AG10803 (cell line): ENCODE measurements at regions not wholly inside any gene's neighbourhood (a gene's known extent, or its start where the extent isn't known, plus 50 kb on each side); places are given as distances from the start of the nearest gene placed in this dataset.

Experiments
- DNase-seq: peaks from one replicate; pipeline ENCODE4 v3.0.0; 2010; ENCODE audit warnings: low read depth
- H3K4me3 ChIP-seq: 2 replicates; pipeline ENCODE4 v1.5.1; 2011; ENCODE audit warnings: mild to moderate bottlenecking, low read length, control low read depth
- CTCF ChIP-seq: conservative IDR thresholded peaks from 2 replicates; pipeline ENCODE4 v1.5.1; 2011; ENCODE audit warnings: mild to moderate bottlenecking, low read length, control low read depth, inconsistent platforms

GRCh38 chr2:37425408-37425807 is 81.0 kb downstream of the QPCT start:
- no peak overlapping the region for H3K4me3 ChIP-seq
- no peak for DNase-seq
- no peak for TF ChIP-seq CTCF

GRCh38 chr2:37427241-37427640 is 82.8 kb downstream of the QPCT start:
- DNase-seq: no peak
- H3K4me3 ChIP-seq: no peak overlapping the region
- TF ChIP-seq CTCF: no peak

- H3K4me3 ChIP-seq: no peak overlapping the region
- TF ChIP-seq CTCF: no peak
- peak; percentile 71 for DNase-seq
These were observed 91.9 kb downstream of the QPCT start for GRCh38 chr2:37436323-37436722.

GRCh38 chr2:37439131-37439642 is 94.8 kb downstream of the QPCT start:
- no peak for DNase-seq
- no peak overlapping the region for H3K4me3 ChIP-seq
- no peak for TF ChIP-seq CTCF

- no peak for TF ChIP-seq CTCF
- no peak for DNase-seq
These were observed 96.6 kb downstream of the QPCT start for GRCh38 chr2:37441055-37441454.

GRCh38 chr2:37443082-37443481 is 98.7 kb downstream of the QPCT start:
- no peak overlapping the region for H3K4me3 ChIP-seq
- TF ChIP-seq CTCF: no peak
- DNase-seq: no peak

More at GRCh38 chr2:37441055-37441454, 96.6 kb downstream of the QPCT start:
- H3K4me3 ChIP-seq: no peak overlapping the region

- no peak for TF ChIP-seq CTCF
- no peak overlapping the region for H3K4me3 ChIP-seq
- no peak for DNase-seq
These were observed 103.0 kb downstream of the QPCT start for GRCh38 chr2:37447446-37447845.
